ENCODE measurements at regions not wholly inside any gene's neighbourhood (a gene's known extent, or its start where the extent isn't known, plus 50 kb on each side); places are given as distances from the start of the nearest gene placed in this dataset.
"Not testable (repeated sequence)": the region's sequence is repeated elsewhere in the genome, so short reads cannot be mapped to it uniquely, and the experiment has no call there.

DNA sequence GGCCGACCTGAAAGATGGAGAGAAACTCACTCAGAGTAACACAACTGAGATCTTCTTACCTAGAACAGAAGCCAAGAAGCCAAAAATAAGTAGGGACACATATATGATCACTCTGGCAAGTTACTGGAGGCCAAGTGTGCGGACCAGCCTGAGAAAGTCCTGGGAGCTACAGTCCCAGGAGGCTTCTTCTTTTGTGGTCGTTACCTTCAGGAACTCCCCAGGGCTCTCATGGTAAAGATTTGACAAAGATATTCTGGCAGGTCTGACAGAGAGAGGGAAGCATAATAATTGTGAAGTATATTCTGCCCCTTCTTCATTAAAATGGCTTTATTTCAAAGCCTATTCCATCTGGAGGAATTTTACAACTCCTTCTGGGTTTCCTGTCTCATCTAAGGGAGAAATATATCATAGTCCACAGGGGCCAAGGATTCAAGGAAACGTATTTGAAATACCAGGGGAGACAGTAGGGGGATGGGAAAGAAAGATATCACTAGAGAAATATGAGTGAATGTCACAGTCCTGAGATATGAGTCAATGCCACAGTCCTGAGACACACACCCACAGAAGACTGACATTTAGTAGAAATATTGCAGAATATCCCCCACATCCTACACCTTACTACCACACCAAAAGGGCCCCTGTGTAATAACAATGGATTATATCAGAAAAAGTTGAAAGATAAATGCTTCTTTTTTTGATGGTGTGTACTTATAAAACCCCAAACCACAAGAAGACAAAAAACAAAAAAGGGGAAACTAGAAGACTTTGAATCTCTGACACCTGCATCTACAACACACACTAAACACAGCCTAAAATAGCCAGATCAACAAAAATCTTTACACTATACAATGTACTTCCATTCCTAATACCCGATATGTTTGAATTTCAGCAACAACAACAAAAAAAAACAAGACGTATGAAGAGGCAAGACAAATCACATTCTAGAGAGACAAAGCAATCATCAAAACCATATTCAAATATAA is 594.2 kb upstream of the NRG3 start:
- DNase-seq, result no peak

DNA sequence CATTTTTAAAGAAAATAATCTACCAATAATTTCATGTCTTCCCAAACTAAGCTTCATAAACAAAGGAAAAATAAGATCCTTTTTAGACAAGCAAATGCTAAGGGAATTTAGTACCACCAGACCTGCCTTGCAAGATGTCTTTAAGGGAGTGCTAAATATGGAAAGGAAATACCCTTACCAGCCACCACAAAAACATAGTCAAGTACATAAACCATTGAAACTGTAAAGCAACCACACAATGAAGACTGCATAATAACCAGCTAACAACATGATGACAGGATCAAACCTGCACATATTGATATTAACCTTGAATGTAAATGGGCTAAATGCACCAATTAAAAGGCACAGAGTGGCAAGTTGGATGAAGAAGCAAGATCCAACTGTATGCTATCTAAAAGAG is 586.5 kb upstream of the NRG3 start:
- DNase-seq, result no peak

DNA sequence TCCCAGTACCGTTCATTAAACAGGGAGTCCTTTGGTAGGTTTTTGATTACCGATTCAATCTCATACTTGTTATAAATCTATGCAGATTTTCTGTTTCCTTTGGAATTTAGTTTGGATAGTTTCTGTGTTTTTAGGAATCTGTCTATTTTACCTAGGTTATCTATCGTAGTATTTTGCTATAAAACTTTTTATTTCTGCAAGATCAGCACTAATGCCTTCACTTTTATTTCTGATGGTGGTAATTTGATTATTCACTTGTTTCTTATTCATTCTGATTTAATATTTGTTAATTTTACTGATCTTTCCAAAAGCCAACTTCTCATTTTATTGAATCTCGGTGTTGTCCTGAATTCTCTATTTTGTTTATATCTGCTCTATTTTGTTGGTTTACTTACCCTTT is 577.7 kb upstream of the NRG3 start:
- no peak for DNase-seq

DNA sequence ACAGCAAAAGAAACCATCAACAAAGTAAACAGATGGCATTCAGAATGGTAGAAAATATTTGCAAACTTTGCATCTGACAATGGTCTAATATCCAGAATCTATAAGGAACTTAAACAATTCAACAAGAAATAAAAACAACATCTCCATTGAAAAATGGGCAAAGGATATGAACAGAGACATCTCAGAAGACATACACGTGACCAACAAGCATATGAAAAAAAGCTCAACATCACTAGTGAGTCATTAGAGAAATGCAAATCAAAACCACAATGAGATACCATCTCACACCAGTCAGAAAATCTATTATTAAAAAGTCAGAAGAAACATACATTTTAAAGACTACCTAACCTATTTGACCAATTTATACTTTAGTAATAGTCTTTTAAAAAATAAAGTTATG is 571.3 kb upstream of the NRG3 start:
- no peak for DNase-seq

DNA sequence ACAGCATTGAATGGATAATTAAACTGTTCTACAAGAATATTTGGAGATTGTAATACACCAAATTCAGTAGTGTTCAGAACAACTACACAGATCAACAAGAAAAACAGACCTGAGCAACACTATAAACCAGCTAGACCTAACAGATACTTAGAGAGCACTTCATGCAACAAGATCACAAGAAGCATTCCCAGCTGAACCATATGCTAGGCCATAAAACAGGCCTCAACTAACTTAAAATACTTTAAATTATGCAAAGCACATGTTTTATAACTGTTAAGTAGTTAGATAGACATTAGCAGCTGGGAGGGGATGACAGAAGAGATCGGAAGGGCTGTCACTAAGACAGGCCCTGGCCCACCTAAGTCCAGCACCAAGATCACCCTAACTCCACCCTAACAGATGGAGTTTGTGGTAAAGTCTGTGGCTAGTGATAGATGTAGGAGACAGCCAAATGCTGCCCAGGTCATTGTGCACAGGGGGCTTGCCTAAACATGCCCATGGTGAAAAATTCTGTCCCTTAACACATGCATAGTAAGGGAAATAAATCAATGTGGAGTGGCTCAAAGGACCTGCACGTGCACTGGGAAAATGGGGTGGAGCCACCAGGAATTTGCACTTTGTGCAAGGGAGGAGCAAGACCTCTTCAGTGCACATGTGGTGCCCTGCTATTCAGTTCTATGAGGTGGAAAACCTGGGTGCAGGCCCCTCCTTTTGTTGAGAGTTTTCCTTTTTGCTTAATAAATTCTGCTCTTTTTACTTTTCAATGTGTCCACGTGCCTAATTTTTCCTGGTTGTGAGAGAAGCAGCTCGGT is 567.8 kb upstream of the NRG3 start:
- DNase-seq, result no peak

DNA sequence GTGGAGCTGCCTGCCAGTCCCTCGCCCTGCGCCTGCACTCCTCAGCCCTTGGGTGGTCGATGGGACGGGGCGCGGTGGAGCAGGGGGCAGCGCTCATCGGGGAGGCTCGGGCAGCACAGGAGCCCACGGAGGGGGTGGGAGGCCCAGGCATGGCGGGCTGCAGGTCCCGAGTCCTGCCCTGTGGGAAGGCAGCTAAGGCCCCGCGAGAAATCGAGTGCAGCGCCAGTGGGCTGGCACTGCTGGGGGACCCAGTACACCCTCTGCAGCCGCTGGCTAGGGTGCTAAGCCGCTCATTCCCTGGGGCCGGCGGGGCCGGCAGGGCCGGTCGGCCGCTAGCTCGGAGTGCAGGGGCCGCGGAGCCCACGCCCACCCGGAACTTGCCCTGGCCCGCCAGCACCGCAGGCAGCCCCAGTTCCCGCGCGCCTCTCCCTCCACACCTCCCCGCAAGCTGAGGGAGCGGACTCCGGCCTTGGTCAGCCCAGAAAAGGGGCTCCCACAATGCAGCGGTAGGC is 565.9 kb upstream of the NRG3 start:
- DNase-seq, result no peak

DNA sequence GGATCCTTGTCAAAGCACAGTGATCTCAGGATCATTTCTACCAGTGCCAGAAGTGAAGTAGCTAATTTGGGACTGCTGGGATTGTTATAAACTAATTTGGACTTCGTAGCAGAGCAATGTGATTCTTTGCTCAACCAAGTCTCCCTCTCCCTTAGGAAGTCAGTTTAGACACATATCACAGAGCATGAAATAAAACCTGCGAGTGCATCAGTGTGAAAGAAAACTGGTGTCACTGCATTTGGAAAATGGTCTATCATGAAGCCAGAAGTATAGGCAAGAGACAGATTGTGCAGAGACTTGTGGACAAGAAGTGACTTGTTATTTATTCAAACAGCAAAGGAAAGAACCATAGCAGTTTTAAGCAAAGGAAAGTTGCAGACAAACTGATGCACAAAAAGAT is 560.5 kb upstream of the NRG3 start:
- DNase-seq, result no peak

DNA sequence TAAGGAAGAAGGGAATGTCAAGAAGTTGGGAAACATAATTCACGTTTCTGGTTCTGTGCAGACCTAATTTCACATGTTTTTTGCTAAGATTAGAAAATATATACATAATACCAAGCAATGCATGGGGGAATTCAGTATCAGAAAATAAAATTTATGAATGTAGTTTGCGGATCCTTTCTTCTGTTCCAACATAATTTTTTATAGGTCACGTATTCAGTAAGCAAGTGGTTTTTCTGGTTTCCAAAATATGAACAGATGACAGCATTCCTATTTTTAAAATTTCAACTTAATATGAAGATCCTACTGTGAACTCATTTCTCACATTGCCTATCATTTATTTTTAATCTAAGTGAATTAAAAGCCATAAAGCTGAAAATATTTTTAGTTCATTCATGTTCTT is 560.0 kb upstream of the NRG3 start:
- DNase-seq, result no peak

DNA sequence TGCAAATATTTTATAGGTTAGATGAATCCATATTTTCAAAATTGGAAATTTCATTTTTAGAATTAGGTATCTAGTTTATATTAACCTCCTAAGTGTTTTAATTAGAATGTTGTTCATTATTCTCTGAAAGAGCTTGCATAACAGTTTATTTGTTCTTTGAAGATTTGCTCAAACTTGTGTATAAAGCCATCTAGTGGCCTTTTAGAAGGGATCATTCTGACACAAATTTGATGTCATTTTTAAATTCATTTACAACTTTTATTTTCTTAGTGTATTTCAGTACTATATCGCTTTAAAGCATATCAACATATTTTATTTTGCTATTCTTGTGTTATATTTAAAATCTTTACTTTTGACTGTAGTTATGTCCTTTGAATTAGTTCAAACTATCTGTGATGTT is 527.0 kb upstream of the NRG3 start:
- no peak for DNase-seq

DNA sequence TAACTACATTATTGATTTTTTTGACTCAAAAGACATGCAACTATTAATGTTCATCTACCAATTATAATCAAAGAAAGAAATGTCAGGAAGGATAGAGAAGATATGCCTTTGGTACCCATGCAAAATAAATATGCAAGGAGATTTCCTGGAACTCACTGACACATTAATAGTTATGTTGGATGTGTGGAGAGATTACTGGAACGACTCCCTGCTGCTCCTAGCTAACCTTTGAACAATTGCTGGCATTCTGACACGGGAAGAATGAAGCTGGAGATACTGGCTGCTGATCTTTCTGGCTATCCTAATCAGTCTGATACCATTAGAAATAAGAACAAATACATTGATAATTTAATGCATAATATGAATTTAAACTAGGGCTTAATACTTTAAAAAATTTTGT is 507.9 kb upstream of the NRG3 start:
- no peak for DNase-seq

DNA sequence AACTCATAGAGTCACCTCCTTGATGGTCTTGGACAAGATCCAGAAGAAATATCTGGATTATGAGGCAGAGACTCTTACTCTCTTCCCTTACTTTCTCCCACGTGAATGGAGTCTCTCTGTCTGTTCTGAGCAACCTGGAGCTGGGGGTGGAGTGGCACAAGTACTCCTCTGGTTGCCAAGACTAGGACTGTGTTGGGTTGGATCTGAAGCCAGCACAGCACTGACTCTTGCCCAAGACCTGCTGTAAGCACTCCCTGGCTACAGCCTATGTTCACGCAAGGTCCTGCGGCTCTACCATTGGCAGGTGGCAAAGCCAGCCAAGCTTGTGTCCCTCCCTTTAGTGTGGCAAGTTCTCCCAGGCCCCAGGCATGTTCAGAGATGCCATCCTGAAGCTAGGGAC is 488.2 kb upstream of the NRG3 start:
- no peak for DNase-seq

DNA sequence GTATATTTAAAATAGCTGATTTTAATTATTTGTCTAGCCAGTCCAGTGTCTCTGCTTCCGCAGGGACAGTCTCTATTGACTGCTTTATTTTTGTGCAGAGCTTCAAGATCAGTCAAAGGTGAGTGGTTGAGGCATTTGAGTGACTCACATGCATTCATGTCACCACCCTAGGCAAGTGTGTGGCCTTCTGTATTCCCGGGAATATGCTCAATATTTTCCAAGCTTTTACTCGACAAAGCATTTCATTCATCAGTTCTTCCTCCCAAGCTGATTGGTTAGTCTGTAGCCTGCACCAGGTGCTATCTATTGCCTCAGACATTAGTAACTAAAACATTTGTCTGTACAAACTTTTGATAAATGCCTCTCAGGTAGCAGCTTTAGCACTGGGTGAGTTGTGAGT is 471.5 kb upstream of the NRG3 start:
- no peak for DNase-seq

DNA sequence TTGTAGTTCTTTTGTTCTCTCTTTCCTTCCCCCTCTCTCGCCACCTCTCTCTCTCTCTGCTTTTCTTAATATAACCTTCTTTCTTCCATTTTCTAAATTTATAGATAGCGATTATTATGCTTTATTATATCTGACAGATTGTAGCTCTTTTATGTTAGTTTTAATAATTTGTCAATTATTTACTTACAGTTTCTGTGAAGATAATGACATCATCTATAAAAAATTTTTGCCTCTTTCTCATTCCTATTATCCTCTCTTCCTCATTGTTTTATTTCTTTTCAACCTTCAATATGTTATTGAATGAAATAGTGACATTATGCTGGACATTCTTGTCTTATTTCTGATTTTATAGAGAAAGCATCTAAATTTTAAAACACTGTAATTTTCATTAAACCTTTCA is 469.6 kb upstream of the NRG3 start:
- no peak for DNase-seq

DNA sequence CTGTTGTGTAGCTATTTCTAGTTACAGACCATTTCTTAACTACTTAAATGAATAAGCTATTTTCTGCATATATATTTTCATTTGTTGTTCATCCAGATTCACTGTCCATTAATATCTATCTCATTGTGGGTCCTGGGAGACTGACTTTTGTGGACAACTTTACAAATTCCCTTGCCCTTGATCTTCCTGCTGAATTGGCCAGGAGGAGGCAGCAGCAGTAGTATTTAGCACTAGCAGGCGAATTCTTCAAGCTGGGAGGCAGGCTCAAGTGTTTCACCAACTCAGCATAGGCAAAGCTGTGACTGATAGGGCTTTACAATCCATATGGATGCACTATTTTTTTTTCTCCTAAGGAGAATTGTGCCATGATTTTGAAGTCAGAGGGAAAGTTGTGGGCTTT is 461.0 kb upstream of the NRG3 start:
- no peak for DNase-seq

DNA sequence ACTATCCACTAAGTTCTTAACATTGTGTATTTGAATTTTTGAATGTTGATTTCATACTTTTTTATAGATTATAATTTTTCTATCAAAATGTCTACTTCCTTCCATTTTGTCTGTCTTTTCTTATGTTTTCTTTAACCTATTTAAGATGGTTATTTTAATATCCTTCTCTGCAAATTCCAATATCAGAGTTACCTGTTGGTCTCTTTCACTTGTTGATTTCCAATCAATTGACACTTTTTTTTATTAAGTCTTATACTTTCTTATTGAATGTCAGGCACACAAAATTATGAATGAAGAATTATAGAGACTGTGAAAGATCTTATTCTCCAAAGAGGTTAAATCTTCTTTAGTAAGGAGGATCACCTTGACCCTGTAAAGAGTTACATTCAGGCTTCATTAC is 448.3 kb upstream of the NRG3 start:
- no peak for DNase-seq

DNA sequence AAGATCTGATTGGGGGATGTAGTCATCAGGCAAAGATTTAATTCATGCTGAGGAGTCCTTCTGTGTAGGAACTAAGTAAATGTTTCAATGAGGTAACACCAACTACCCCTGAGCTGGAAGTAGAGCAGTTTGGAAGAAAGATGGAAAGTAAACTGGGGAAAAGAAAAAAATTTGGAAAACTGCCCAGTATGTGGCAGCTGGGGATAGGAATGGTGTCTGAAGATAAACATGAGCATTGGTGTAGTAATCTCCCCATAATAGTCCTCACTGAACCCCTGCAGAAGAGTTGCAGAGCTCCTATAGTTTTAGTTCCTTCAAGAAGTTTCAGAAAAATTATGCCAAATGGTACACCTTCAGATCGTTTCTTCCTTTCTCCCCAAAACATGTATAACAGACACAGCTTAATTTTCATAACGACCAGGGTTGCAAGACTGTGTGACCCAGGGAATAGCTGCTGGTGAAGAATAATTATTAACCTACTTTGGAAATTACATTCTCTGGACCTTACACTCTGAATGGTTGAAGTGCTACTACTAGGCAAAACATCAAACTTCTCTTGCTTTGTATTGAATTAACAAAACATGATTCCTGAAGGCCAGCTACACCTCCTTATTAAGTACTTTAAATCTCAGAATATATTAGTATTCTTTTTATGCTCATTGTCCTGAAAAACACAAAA is 446.4 kb upstream of the NRG3 start:
- no peak for DNase-seq

DNA sequence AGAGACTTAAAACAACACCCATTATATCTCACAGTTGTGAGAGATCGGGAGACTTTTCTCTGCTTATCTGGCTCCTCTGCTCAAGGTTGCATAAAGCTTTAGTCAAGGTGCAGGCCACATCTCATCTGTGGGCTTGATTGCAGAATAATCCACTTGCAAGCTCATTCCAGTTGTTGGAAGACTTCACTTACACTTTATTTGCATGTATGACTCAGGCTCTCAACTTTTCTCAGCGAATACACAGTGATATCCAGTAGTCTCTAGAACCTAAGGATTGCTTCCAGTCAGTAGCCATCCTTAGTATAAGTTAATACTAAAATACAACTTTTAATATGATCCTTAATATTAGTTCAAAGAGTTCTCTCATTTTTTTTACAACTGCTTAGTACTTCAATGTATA is 435.5 kb upstream of the NRG3 start:
- DNase-seq, result no peak

DNA sequence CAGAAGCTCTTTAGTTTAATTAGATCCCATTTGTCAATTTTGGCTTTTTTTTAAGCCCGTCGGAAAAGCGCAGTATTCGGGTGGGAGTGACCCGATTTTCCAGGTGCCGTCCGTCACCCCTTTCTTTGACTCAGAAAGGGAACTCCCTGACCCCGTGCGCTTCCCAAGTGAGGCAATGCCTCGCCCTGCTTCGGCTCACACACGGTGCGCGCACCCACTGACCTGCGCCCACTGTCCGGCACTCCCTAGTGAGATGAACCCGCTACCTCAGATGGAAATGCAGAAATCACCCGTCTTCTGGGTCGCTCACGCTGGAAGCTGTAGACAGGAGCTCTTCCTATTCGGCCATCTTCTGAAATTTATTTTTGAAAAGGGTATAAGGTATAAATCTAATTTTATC is 433.4 kb upstream of the NRG3 start:
- not testable (repeated sequence) for DNase-seq

DNA sequence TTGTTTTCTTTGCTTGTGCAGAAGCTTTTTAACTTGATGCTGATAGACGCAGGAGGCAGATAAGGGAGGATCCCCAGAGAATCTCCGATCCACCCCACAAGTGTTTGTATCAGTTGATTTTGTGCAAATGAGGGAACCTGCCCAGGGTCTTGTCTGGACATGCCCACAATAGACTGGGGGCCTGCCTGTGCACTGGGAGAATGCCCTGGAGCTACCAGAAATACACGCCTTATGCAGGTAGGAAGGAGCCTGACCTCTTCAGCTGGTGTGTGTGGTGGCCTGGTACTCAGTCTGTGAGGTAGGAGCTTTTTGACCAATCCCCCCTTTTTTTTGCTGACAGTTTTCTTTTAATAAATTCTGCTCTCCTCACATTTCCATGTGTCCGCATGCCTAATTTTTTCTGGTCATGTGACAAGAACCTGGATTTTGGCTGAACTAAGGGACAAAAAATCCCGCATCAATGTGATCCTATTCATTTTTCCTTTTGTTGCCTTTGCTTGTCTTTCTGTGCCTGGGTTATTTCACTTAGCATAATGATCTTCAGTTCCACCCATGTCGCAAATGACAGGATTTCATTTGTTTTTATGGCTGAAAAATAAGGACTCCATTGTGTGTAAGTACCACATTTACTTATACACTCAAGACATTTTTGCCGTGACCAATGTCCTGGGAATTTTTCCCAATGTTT is 430.6 kb upstream of the NRG3 start:
- DNase-seq, result no peak

DNA sequence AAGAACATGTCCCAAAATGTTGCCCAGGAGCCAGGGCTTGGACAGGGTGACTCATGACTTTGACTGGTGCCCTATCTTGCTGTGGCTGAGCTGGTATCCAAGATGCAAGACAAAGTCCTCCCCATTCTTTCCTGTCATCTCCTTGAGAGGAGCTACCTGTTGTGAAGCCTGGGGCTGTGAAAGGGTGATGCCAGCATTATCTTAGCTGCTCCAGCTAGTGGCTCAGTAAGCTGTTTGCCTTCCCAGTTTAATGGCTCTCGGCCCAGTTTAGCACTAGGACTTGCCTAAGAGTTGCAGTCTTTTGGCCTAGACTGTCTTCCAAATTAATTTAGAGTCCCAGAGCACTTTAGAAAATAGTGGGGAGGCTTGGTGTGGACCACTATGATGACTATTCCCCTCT is 424.3 kb upstream of the NRG3 start:
- DNase-seq, result no peak

DNA sequence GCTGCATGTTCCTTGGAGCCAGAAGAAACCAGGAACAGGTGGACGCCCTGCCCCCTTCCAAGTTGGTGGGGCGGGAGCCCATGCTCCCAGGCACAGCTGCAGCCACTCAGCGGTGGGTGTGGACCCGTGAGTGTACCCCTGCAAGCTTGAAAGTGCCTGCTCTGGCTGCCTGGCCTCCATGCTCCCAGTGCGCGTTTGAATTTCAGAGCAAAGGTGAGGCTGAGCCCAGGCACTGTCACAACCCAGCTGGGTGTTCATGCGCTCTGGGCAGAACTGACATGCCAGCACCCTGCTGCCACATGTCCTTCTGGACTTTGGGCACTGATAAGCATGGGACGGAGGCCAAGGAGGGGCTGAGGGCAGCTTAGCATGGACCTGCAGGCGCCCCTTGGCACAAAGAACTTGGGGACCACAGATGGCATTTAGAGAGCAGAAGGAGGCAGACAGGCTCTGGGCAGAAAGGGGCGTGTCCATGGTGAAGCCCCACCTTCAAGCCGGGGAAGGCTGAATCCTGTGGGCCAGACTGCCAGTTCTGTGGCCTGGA is 402.0 kb upstream of the NRG3 start:
- no peak for DNase-seq

DNA sequence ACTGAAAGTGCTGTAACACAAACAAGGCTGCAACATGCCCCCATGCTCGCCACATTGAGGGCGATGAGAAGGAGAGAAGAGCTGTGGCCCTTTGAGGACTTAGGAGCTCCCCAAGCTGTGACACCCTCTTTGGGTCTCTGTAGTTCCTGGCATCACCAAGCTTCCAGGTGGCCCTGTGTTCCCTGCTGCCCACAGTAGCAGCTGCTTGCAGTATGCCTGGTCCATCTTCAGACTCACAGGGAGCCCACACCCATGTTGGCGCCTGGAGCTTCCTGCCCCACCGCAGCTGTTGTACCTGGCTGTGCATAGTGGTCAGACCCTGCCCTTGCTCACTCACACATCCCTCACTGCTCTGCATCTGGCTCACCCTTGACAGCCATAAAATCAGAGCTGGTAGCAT is 401.2 kb upstream of the NRG3 start:
- DNase-seq, result no peak
